HG02759 (cell line): ENCODE measurements at regions not wholly inside any gene's neighbourhood (a gene's known extent, or its start where the extent isn't known, plus 50 kb on each side); places are given as distances from the start of the nearest gene placed in this dataset.
"Not testable (repeated sequence)": the region's sequence is repeated elsewhere in the genome, so short reads cannot be mapped to it uniquely, and the experiment has no call there.

Source experiments
- ATAC-seq: cut with Tn5 transposase; IDR thresholded peaks from one replicate; pipeline ENCODE4 v1.9.1; 2021; ENCODE audit warnings: mild to moderate bottlenecking, moderate library complexity; ENCODE audit not compliant: unreplicated experiment

DNA sequence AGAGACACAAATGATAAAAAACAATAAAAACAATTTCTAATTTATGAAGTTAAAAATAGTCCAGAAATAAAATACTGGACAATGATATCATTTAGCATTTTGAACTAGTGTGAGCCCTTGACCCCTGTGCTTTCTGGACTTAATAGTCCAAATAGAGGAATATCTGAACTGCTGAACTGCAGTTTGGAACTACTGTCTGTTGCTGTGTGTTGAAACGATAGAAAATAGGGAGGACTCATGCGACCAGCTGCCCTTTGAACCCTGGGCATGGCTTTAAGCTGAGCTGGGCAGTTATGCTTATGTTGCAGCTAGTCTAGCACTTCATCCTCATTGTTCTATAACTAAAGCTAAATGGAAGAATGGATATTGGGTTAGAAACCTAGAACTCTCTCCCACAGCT lies 99.5 kb downstream of the FMR1NB start:
- no peak for ATAC-seq

DNA sequence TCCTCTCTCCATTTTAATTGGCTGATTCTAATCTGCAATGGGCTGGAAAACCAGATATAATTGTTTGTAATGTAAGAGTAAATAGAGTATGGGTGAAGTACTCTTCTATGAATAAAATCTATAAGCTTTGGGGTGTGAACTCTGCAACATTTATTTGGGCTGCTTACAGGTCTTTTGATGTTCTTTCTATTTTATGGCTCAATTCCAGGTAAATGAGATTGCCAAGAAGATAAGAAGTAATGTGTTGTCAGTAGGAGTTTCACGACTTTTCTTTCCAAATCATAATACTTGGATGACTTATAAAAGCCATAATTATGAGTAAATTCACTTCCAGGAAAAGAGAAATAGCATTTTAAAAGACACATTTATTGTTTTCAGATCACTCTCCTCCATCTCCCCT lies 103.5 kb downstream of the FMR1NB start:
- no peak for ATAC-seq

DNA sequence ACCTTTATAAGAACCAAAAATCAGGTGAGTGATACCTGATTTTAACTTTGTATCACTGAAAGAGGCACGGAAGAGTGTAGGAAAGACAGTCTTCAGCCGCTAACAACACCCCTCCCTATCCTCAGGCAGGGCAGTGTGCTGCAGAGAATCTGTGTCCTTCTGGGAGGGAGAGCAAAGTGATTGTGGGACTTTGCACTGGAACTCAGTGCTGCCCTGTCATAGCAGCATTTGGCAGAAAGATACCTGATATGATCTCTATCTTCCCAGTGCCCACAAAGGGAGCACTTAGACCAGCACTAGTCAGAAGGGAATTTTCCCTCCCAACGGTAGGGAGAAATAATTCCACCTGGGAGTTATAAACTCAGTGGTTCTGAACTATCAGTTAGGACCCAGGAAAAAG lies 139.0 kb downstream of the FMR1NB start:
- no peak for ATAC-seq

DNA sequence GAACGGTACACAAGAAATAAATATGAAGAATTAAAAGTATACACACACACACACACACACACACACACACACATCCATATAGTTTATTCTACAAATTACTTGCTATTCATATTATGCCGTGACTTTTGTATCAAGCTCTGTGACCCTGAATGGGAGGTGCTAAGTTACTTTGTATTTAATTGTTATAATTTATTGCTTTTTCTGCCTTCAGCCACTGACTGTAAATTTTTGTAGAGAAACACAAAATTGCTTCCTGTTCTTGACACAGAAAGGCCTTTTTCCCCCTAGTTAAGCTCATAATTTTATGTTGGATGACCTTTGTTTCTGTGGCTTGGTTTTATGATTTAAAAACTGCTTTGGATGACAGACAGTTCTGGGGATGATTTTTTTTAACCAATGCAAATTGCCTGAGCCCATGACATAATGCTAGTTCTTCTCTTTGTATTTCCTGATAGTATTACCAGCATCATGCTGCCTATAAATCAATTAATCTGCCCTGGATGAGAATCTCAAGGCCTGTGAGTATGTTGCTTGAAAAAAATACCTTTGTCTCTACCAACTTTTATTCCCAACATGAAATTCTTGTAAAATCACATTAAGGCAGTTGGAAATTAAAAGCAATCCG lies 140.0 kb downstream of the FMR1NB start:
- no peak for ATAC-seq

DNA sequence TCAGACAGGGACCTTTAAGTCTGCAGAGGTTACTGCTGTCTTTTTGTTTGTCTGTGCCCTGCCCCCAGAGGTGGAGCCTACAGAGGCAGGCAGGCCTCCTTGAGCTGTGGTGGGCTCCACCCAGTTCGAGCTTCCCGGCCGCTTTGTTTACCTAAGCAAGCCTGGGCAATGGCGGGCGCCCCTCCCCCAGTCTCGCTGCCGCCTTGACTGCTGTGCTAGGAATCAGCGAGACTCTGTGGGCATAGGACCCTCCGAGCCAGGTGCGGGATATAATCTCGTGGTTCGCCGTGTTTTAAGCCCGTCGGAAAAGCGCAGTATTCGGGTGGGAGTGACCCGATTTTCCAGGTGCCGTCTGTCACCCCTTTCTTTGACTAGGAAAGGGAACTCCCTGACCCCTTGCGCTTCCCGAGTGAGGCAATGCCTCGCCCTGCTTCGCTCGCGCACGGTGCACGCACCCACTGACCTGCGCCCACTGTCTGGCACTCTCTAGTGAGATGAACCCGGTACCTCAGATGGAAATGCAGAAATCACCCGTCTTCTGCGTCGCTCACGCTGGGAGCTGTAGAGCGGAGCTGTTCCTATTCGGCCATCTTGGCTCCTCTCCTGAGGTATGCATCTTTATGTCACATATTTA lies 147.9 kb downstream of the FMR1NB start:
- ATAC-seq, result not testable (repeated sequence)

DNA sequence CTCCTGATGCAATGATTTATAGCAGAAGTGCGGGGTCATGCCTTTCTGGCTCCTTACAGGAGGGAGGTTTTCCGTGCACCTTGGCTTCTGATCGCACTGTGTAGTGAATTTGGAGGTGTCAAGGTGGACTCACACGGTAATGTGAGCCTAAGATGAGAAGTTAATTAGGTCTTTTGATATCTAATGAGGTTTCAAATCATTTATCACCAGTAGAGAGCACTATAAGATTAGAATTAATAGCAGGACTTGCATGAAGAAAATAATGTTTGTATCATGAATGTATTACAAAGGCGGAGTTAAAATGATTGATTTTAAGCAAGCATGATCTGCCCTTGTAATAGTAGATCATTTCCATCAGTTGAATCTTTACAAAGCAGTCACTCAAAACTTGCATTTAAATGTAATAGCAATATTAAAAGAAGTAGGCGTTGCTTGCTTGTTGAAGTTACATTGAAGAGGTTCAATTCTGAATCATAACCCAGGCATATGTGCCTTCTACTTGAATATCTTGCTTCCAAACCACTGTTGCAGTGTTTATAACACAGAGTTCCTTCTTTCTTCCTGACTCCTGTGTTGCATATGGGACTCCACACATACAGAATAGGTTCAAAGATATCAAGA lies 152.1 kb downstream of the FMR1NB start:
- no peak for ATAC-seq

DNA sequence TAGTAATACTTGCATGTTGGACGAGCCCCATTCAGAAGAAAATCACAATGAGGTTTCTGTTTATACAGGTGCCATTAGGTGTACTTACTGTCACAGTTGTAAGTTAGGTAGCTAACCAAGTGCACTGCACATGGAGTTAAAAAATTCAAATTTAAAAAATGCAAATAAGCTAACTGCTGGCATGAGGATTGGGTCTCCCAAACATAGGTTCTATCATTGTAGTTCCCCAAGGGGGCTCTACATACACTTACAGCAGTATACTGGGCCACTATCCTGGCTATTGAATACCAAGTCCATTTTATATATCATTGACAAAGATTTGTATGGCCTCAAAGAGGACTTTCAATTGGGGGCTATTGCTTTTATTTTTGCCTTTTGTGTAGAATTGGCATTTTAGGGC lies 153.4 kb downstream of the FMR1NB start:
- no peak for ATAC-seq

DNA sequence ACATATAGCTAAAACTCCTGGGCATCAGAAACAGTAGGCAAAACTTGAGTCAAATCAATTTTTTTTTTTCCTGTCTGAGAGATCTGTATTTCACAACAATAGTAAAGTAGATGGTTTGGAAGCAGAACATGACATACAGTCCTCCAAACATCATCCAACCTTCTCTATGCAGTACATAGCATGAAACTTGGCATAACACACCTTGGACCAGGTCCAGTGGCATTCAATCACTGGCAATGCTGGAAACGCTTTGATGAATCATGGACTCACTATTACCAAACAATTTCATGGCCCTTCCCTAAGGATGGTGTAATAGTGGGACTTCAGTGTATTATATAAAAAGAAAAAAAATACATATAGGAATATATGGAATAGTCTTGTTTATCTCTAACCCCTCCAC lies 154.6 kb downstream of the FMR1NB start:
- ATAC-seq, result no peak

DNA sequence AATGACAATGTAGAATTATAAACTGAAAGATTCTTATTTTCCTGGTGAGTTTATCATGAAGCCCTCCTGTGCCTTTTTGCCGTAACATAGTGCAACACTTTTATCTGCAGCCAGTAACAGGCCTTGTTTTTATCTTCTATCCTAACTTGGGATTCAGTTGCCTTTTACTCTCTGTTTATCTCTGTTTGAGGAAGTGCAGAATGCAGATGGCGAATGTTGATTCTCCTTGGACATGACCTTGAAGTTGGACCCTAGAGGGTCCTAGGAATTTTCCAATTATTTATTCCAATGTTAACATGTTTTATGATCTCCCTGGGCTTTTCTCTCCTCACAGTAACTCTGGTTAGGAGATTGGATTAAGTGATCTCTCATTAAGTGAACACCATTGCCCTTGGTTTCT lies 165.0 kb downstream of the FMR1NB start:
- ATAC-seq, result no peak

DNA sequence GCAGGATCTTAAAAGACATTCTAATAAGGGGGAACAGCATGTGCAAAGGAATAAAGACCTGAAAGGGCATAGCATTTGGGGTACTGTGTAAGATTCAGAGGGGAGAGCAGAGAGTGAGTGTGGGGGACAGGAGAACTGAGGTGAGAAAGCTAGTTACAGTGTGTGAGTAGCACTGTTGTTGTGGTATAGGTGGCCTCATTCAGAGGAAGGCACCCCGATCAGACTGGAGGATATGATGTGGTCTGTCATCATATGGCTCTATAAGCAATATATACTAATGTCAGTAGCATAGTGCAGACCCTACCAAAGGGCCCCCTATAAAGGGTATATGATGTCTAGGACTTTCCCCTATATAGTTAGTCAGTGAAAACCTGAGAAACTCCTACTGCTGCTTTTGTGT lies 175.8 kb downstream of the FMR1NB start:
- no peak for ATAC-seq

DNA sequence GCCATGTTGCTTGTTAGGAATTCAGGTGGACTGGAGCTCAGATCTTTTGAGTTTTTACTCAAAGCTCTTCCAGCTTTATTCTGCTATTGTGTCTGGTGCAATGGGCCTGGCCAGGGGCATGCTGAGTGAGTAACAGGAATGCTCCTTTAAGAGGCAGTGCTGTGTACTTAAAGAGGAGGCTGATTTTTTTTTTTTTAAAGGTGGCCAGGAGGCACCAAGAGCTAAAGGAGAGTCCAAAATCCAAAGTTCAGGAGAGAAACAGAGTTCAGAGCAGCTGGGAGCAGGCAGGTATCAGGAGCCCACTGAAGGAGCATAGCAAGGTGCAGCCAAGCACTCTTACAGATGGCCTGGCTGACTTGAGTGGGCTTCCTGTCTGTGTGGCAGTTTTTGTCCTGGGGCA lies 178.7 kb downstream of the FMR1NB start:
- ATAC-seq, result no peak

DNA sequence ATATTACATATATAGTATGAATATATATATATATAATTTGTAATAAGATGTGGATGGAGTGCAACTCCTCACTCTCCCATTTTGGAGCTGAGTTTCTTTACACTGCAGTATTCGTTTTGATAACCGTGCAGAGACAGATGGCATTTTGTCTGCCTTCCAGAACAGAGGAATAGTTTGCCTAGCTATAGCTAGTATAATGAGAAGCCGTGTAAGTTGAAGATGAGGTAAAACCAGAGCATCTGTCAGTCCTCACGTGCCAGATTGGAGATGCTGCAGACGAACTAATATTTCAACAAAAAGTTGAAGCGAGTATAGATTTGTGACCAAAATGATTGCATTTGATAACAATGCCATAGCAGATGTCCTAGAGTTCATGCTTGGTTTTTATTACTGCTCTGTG lies 180.6 kb downstream of the FMR1NB start:
- no peak for ATAC-seq

DNA sequence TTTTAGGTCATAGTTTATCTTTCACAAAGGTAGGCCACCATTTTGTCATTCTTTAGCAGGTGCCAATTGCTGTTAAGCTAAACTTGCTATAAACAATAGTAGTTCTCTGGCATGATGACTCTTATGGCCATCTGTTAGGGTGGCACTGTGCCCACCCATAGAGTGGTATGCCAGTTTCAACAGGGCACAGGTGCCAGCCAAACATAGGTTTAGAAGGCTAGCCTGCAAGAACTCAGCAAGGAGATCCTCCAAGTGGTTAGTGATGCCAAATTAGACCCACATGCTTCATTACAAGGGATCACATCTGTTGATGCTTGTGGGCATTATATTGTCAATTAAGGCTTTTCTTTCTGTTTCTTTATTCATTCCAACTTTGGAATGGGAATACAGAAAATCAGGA lies 204.5 kb downstream of the FMR1NB start:
- ATAC-seq, result no peak

DNA sequence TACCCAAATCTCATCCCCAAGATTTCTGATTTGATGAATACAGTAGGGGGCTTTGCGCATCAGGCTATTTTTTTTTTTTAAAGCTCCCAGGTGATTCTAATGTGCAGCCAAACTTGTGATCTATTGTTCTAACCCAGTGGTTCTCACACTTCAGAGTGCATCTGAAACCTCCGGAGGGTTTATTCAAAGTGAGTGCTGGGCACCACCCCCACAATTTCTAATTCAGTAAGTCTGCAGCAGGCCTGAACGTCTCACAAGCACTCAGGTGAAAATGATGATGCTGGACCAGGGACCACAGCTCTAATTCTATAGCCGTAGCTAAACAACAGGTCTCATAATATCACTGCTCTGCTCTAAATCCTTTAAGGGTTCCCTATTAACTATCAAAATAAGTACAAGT lies 211.4 kb downstream of the FMR1NB start:
- ATAC-seq, result no peak

DNA sequence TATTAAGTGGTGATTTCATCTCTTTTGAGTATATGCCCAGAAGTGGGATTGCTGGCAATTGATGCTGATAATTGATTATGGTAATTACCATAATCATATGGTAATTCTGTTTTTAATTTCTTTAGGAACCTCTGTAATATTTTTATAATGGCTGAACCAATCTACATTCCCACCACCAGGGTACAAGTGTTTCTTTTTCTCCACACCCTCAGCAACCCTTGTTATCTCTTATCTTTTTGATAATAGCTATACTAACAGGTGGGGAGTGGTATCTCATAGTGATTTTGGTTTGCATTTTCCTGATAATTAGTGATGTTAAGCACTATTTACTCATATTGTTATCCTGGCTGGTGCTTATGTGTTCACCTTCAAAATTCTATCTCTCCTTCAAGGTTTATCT lies 212.6 kb downstream of the FMR1NB start:
- no peak for ATAC-seq

DNA sequence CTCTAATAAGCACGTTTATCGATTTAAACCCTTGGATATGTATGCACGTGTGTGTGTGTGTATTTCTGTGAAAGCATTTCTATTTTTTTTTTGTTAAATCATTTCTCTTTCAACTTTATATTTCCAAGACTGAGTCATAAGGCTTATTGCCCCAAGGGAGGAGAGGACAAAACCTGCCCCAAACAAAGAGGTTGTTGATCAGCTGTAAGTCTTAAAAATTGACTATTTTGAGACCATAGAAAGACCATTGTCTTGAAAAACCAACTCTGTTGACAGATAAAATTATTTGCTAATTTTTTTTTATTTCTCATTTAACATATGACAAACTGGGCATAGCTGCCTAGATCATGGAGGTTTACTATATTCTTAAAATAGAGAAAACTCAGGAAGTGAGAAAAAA lies 222.4 kb downstream of the FMR1NB start:
- no peak for ATAC-seq

DNA sequence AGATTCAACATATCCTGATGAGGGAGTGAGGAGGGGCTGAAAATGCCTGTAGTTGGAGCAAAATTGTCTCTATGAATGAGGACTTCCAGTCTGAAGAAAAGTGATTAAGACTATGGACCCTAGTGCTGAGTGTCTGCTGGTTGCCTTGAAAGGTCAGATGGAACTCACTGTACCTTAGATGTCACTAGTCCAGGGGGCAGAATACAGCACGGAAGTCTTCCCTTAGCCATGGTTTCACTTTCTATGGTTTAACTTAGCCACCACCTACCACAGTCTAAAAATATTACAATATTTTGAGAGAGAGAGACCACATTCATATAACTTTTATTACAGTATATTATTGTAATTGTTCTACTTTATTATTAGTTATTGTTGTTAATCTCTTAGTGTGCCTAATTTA lies 223.1 kb downstream of the FMR1NB start:
- ATAC-seq, result no peak

DNA sequence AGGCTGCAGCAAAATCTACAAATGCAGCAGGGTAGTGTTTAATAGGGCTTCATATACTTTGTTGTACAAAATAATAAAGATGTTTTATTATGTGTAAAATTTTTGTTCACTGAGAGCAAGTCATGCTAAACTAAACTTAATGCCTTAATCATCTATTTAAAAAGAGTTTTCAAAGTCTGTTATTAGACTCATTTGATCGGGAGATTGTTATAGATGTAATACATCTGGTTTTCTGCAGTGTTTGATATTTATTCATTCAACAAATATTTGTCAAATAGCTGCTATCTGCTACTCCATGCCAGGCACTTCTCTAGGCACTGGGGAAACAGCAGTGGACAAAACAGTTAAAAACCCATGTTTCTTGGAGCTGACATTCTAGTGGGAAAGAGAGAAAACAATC lies 233.6 kb downstream of the FMR1NB start:
- no peak for ATAC-seq

DNA sequence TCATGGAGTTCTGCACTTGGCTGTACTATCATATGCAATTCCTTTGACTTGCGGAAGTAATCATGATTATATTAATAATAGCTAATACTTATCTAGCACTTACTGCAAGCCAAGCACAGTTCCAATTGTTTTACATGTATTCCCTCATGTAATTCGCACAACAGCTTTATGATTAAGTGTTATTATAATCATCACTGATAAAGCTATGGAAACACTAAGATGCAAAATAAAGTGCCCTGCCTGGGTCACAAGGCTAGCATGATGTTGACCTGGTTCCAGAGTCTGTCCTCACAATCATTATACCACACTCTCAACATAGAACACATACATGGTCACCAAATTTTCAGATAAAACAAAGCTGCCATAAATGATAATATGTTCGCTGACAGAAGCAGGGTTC lies 234.6 kb downstream of the FMR1NB start:
- no peak for ATAC-seq

DNA sequence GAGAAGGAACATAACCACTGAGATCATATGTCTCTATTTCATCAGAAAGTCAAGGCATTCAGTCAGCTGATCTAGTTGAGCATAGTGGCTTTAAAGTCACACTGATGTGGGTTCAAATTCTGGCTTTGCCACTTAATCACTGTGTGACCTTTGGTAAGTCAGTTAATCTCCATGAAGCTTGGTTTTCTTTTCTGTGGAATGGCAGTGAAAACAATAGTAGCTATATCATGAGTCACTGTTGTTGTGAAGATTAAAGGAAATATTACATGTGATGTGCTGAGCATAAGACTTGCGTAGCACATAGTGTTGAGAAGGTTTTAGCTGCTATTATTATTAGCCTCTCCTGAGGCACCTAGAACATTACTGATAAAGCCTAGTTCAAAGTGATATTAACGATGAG lies 242.2 kb downstream of the FMR1NB start:
- no peak for ATAC-seq

DNA sequence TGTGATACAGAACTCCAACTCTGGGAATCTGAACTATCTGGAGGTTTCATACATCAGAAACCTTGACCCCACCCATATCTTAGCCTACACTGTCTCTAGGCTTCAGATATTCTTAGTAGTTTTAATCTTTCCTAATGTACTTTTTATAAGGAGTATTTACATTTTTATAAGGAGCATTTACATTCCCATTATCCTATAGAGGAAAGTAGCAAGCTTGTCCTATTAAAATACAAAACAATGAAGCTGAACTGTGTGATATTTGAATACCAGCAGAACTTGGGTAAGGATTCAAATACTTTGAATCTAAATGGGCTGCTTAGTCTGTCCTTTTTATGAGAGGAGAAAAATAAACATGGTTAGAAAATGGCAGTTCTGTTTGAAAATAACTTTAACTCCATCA lies 247.4 kb downstream of the FMR1NB start:
- ATAC-seq, result no peak

DNA sequence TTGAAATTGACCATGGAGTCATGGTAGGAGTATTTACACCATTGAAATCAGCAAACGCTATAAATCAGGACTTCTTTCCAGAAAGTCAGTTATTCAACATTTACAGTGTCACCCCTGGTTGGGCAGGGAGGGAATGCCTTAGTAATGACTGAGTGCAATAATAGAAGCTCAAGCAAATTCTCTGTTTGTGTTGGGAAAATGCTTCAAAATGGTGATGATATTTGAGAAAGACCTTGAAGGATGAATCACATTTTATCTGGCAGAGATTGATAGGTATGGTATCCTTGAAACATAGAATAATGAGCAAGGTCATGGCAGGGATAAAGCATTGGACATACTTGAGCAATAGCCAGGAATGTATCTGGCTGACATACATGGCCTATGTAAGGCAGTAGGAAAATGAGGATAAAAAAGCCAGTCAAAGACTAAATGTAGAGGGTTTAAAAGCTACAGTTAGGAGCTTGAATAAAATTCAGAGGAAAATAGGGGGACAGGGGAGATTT lies 248.7 kb downstream of the FMR1NB start:
- ATAC-seq, result no peak

DNA sequence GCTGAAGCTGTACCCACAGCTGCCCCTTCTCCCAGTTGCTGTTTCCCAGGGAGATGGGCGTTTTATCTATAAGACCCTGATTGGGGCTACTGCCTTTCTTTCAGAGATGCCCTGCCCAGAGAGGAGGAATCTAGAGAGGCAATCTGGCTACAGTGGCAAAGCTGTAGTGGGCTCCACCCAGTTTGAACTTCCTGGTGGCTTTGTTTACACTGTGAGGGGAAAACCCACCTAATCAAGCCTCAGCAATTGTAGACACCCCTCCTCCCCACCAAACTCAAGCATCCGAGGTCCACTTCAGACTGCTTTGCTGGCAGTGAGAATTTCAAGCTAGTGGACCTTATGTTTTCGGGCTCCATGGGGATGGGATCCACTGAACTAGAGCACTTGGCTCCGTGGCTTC lies 240.4 kb upstream of the AFF2 start:
- no peak for ATAC-seq
